Panc1 (cell line): ENCODE measurements at regions not wholly inside any gene's neighbourhood (a gene's known extent, or its start where the extent isn't known, plus 50 kb on each side); places are given as distances from the start of the nearest gene placed in this dataset.

Experiments used
- ATAC-seq: fragments of 200-7000 bp; cut with Tn5 transposase; 2 replicates; pipeline ENCODE4 v1.9.1; 2020; ENCODE audit warnings: mild to moderate bottlenecking, moderate library complexity
- BruUV-seq: library from RNA; stranded (reverse); fragments of 400-500 nt; replicated peaks from 2 replicates; lab custom pipeline; 2021; lab: Mats Ljungman, UMichigan
- CTCF ChIA-PET: fragments of 300-600 bp; sonication (Branson Sonifier 250); formaldehyde crosslinking; loops from one replicate; lab custom pipeline; 2022; ENCODE audit warnings: antibody characterized with exemption; lab: Charles Lee
- POLR2A ChIA-PET: fragments of 300-600 bp; sonication (Branson Sonifier 250); formaldehyde crosslinking; loops from one replicate; lab custom pipeline; 2022; ENCODE audit warnings: antibody characterized with exemption; lab: Charles Lee
- DNase-seq: peaks from one replicate; pipeline ENCODE4 v3.0.0-alpha.2; 2010; ENCODE audit warnings: low read depth, low spot score
- H3K27ac ChIP-seq: 2 replicates; pipeline ENCODE4 v1.5.1; 2011; ENCODE audit warnings: mild to moderate bottlenecking, low read length, inconsistent platforms
- H3K27me3 ChIP-seq: fragments of 200-500 bp; sonication (Bioruptor generic); 2 replicates; pipeline ENCODE4 v1.6.0; 2014; ENCODE audit warnings: low read length, inconsistent platforms; ENCODE audit not compliant: control insufficient read depth, insufficient read depth
- H3K36me3 ChIP-seq: fragments of 200-500 bp; sonication (Bioruptor generic); 2 replicates; pipeline ENCODE4 v1.5.1; 2014; ENCODE audit warnings: inconsistent platforms, mild to moderate bottlenecking, low read length, moderate library complexity; ENCODE audit not compliant: control insufficient read depth, insufficient read depth
- H3K4me1 ChIP-seq: 2 replicates; pipeline ENCODE4 v1.5.1; 2011; ENCODE audit warnings: inconsistent platforms, mild to moderate bottlenecking, low read length, moderate library complexity; ENCODE audit not compliant: control insufficient read depth, insufficient read depth
- H3K4me3 ChIP-seq, 2 experiments: 2 replicates each; pipeline ENCODE4 v1.5.1; 2011 to 2012; ENCODE audit warnings: low read depth in 2 of 2, low read length in 2 of 2, mild to moderate bottlenecking in 2 of 2, inconsistent platforms in 1 of 2, moderate library complexity in 1 of 2
- H3K9me3 ChIP-seq: fragments of 200-500 bp; sonication (Bioruptor generic); 2 replicates; pipeline ENCODE4 v1.5.1; 2014; ENCODE audit warnings: low read depth, mild to moderate bottlenecking, inconsistent platforms, low read length, moderate library complexity; ENCODE audit not compliant: control insufficient read depth, insufficient read depth
- POLR2AphosphoS5 ChIP-seq: IDR thresholded peaks from 2 replicates; pipeline ENCODE4 v1.6.1; 2012; ENCODE audit warnings: mild to moderate bottlenecking, low read depth, low read length, moderate library complexity
- REST ChIP-seq, 2 experiments: IDR thresholded peaks; 2 replicates each; pipeline ENCODE4 v1.6.1; 2011 to 2012; ENCODE audit warnings: low read depth in 2 of 2, control low read depth in 1 of 2, low read length in 1 of 2, mild to moderate bottlenecking in 1 of 2, moderate library complexity in 1 of 2; ENCODE audit not compliant: insufficient read depth in 1 of 2
- SIN3A ChIP-seq: IDR thresholded peaks from 2 replicates; pipeline ENCODE4 v1.6.1; 2012; ENCODE audit warnings: low read depth, mild to moderate bottlenecking, low read length, moderate library complexity, borderline replicate concordance; ENCODE audit not compliant: insufficient read depth
- TCF7L2 ChIP-seq: IDR thresholded peaks from 2 replicates; pipeline ENCODE4 v1.6.1; 2011; ENCODE audit warnings: mild to moderate bottlenecking, low read depth, low read length, inconsistent platforms
- in situ Hi-C: cut with HindIII; loops from 2 replicates; pipeline ENCODE4 v1.10.0; 2016; ENCODE audit warnings: low sequenced_read_pairs, low pct_unique_long_range_greater_than_20kb
- intact Hi-C: fragments of 100-400 bp; cut with micrococcal nuclease; formaldehyde crosslinking; loops from one replicate; pipeline ENCODE4 v1.10.0; 2022; ENCODE audit not compliant: unreplicated experiment
- TF ChIP-seq, protein P1 (sequence below): fragments of 450-650 bp; IDR thresholded peaks from 2 replicates; pipeline ENCODE4 v1.5.1; 2017; ENCODE audit warnings: mild to moderate bottlenecking

GRCh38 chr1:224517171-224517570 is 82.6 kb upstream of the WDR26 start:
- no peak for TF ChIP-seq SIN3A
- TF ChIP-seq TCF7L2, result no peak
- TF ChIP-seq REST (IDR thresholded peaks at IDR 0.05; ENCODE audit: insufficient read depth in 1 of 2, low read depth in 2 of 2, low read length in 1 of 2), result no peak
- no peak for TF ChIP-seq POLR2AphosphoS5
- TF ChIP-seq, protein P1, sequence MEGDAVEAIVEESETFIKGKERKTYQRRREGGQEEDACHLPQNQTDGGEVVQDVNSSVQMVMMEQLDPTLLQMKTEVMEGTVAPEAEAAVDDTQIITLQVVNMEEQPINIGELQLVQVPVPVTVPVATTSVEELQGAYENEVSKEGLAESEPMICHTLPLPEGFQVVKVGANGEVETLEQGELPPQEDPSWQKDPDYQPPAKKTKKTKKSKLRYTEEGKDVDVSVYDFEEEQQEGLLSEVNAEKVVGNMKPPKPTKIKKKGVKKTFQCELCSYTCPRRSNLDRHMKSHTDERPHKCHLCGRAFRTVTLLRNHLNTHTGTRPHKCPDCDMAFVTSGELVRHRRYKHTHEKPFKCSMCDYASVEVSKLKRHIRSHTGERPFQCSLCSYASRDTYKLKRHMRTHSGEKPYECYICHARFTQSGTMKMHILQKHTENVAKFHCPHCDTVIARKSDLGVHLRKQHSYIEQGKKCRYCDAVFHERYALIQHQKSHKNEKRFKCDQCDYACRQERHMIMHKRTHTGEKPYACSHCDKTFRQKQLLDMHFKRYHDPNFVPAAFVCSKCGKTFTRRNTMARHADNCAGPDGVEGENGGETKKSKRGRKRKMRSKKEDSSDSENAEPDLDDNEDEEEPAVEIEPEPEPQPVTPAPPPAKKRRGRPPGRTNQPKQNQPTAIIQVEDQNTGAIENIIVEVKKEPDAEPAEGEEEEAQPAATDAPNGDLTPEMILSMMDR, result no peak
- Histone ChIP-seq H3K4me3 (no peak overlapping the region), H3K9me3 (no peaks in the 10 kb centered on the region), H3K4me1 (no peaks in the 10 kb centered on the region), H3K36me3 (no peaks in the 10 kb centered on the region), H3K27me3 (no peaks in the 10 kb centered on the region), H3K27ac (no peak overlapping the region)
- no peak for DNase-seq
- CTCF ChIA-PET, result no interaction called here
- POLR2A ChIA-PET, result no interaction called here
- no peak for ATAC-seq
- intact Hi-C loops, result no loop called here
- BruUV-seq, result no TSS peak
- in situ Hi-C loops, result no loop called here

- ChIA-PET CTCF (no interaction called here), POLR2A (no interaction called here)
- in situ Hi-C loops, result no loop called here
- no peak for DNase-seq
- intact Hi-C loops, result no loop called here
- H3K27ac ChIP-seq, result no peak overlapping the region
- no TSS peak for BruUV-seq
- ATAC-seq, result no peak
- no peak for TF ChIP-seq SIN3A
- no peak for TF ChIP-seq REST (IDR thresholded peaks at IDR 0.05; ENCODE audit: insufficient read depth in 1 of 2, low read depth in 2 of 2, low read length in 1 of 2)
- no peak for TF ChIP-seq TCF7L2
- TF ChIP-seq POLR2AphosphoS5, result no peak
- TF ChIP-seq, protein P1, result no peak
- H3K27me3 ChIP-seq, result no peaks in the 10 kb centered on the region
- H3K36me3 ChIP-seq, result no peaks in the 10 kb centered on the region
- no peaks in the 10 kb centered on the region for H3K4me1 ChIP-seq
- no peak overlapping the region for H3K4me3 ChIP-seq
- no peaks in the 10 kb centered on the region for H3K9me3 ChIP-seq
These were observed 83.9 kb upstream of the WDR26 start for GRCh38 chr1:224518528-224518927.
